HG02884 (cell line): ENCODE measurements at regions not wholly inside any gene's neighbourhood (a gene's known extent, or its start where the extent isn't known, plus 50 kb on each side); places are given as distances from the start of the nearest gene placed in this dataset.
"Not testable (repeated sequence)": the region's sequence is repeated elsewhere in the genome, so short reads cannot be mapped to it uniquely, and the experiment has no call there.

ENCODE experiments used
- ATAC-seq: cut with Tn5 transposase; IDR thresholded peaks from one replicate; pipeline ENCODE4 v1.9.1; 2021; ENCODE audit warnings: mild to moderate bottlenecking, moderate library complexity; ENCODE audit not compliant: unreplicated experiment

DNA sequence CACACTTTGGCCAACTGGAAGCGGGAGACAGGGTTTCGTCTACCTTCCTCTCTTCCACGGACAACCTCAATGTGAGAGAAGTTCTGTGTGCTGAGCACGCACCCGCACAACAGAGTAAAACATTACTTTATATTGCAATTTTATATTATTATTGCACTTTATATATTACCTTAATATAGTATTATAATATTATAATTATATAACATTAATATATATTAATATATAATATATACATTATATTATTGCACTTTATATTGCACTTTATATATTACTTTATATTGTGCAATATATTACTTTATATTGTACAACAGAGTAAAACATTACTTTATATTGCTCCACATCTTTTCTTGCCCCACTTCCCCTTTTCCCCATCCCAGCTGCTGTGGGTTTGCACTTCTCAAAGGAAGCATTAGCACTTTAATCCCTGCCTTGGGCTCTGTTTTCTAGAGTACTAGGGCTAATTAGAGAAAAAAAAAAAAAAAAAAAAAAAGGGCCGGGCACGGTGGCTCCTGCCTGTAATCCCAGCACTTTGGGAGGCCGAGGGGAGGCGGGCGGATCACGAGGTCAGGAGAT, 76.4 kb upstream of the SLC4A7 start:
- no peak for ATAC-seq

DNA sequence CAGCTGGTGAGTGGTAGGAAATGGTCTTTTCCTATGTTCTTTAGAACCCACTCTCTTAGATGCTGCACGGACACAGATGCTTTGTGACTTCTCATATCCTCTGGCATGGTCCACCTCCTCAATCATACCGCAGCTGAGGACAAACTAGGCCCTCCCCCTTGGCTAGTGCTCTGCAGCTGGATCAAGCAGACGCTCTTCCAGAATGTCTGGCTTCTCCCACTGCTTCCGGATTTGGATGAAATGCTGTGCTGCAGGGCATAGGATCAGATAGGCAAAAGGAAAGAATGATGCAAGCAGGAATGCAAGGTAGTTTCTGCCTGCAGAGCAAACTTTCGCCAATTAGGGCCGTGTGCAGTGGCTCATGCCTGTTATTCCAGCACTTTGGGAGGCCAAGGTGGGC, 75.7 kb upstream of the SLC4A7 start:
- no peak for ATAC-seq

DNA sequence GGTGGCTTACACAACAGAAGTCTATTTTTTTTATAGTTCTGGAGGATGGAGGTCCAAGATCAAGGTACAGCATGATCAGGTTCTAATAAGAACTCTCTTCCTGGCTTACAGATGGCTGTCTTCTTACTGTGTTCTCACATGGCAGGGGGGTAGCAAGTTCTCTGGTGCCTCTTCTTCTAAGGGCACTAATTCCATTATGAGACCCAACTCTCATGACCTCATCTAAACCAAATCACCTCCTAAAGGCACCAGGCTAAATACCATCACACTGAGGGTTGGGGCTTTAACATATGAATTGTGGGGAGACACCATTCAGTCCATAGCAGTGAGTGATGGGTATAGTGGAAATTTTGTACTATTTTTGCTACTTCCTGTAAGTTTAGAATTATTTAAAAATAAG, 75.2 kb upstream of the SLC4A7 start:
- ATAC-seq: no peak

DNA sequence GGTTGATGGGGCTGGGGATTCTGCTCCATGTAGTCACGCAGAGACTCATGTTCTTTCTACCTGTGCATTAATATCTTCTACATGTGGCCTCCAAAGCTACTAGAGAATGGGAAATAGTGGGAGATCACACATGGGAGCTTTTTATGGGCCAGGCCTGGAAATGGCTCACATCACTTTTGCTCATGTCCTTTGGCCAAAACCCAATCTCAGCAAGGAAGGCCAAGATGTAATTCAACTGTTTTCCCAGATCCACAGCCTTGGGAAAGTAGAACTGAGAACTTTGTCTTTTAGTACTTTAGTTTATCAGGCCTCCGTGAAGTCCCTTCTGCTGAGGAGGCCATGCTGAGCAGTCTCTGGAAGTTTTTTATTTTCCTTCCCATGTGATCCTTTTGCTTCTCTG, 73.2 kb upstream of the SLC4A7 start:
- no peak for ATAC-seq

DNA sequence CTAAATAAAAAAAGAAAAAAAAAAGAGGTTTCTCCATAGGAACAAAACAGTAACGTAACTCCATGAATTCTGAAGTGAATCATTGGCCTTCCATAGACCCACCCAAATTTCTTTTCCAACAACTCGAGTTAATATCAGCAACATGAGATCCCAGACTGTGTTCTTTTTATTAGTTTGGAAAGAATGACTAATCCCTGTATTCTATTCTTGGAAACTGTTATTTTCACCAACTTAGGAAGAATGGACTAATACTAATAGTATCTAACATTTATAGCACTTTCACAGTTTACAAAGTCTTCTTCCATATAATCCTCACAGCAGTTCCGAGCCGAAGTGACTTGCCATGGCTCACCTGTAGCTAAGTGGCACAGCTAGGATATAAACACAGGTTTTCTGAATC, 72.7 kb upstream of the SLC4A7 start:
- no peak for ATAC-seq

DNA sequence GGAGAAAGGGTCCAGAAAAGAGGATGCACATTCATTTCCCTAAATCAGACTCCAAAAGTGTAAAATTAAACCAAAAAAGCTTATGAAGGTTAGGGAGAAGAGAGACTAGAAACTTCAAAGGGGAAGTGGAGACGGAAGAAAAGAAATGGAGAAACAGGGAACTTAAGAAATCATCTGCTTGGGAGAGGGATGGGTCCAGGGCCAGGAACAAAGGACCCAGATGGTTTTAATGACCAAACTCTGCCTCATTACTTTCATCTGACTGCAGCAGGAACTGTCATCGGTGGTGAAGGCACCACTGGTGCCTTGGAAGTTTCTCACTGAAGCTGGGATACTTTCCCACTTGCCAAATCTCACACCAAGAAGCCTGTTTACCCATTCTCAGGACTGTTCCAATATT, 70.5 kb upstream of the SLC4A7 start:
- ATAC-seq: no peak

DNA sequence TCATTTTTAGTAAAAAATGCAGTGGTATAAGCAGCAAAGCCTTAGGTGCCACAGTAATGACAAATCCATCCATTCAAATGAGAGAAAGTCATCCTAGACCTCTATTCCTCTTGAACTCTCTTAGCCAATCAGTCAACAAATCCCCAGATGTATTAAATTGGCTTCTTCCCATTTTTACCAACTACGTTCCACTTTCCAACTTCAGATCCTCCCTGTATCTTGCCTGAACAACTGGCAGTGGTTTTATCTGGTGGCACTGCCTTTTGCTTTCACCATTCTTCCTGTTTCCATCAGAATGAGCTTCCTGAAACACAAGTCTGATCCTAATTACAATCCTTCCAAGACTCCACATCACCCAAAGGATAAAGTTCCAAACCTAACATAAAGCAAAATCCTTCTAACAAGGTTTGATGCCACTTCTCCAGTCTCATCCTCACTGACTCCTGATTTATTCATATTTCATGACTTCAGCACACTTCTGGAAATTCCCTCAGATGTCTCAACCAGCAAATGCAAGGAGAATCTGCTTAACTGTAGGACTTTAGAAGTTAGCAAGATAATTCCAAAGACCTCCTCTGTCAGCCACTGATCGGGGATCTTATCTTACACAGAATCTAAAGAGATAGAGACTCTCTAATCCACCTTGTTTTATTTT, 69.8 kb upstream of the SLC4A7 start:
- ATAC-seq: no peak

DNA sequence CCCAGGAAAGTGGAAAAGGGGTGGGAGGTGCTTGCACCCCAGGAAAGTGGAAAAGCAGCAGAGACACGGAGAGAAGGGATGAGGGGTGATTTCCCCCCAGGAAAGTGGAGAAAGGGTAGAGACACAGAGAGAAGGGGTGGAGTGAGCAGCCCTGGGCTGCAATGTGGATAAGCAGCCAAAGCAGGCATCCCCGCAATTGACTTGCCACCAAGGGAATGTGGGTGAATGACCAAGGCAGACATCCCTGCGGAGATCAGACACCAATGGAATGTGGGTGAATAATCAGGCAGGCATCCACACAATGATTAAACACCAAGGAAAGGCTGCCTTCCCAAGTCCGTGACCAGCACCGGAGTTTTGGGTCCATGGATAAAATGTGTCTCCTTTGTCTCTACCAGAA, 68.5 kb upstream of the SLC4A7 start:
- ATAC-seq: not testable (repeated sequence)

DNA sequence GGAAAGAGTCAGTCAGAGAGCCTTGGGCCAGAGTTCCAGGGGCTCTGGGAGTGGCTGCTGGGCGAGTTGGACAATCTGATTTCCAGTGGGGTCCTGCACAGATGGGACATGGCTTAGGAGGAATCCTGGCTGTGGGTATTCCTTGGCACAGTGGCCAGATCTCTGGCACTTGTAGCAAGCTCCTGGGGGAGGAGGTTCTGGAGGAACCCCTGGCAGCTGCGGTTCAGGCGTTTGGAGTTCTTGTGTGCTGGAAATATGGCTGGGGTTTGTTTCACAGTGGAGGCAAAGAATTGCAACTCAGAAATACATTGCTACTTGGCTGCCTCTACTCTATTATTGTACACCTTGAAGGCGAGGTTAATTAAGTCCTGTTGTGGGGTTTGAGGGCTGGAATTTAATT, 67.2 kb upstream of the SLC4A7 start:
- not testable (repeated sequence) for ATAC-seq

DNA sequence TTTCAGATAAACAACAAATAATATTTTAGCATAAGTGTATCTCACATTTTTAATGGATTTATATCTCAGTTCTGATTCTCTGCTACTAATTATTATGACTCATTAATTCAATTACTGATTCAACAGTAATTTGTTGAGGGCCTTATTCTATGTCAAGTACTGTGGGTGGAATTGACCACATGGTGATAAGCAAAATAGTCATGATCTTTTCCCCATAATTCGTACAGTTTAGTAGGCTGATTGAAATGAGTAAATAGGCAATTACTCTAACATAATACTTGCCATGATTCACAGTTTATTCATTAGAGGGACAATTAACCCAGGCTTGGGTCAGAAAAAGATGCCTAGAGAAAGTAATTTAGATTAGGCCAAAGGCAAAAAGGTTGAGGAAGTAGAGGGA, 60.9 kb upstream of the SLC4A7 start:
- ATAC-seq: no peak

DNA sequence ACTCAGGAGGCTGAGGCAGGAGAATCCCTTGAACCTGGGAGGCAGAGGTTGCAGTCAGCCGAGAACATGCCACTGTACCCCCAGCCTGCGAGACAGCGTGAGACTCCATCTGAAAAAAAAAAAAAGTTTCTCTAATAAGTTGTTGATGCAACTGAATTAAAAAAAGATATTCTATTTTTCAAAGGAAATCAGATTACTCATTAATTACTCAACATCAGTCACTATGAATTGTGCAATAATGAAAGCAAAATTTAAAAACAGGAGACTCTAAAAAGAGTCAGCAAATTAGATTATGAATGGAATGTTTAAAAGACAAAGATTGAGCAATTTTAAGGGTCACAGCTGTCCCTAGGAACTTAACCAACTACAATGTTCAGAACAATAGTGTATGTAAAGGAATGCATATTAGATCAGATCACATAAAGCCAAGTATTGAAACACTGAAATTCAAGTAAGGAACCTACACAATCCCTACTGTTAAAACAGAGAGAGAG, 60.2 kb upstream of the SLC4A7 start:
- no peak for ATAC-seq

DNA sequence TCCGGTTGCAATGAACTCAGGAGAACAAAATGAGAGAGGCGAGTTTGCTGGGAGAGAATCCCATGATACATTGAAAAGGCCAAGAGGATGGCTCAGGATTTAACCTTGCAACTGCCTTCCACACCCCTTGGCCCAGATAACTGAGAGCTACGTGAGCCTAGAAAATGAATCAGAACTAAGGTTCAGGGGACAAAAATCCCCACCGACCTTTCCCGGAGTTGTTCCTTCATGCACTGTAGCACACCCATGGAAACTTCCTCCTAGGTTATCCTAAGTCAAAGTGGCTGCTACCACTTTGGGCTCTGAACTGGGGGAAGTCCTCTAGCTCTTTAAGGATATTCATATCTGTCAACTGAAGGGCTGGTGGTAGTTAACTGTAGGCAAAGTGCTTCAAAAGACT, 58.3 kb upstream of the SLC4A7 start:
- no peak for ATAC-seq

DNA sequence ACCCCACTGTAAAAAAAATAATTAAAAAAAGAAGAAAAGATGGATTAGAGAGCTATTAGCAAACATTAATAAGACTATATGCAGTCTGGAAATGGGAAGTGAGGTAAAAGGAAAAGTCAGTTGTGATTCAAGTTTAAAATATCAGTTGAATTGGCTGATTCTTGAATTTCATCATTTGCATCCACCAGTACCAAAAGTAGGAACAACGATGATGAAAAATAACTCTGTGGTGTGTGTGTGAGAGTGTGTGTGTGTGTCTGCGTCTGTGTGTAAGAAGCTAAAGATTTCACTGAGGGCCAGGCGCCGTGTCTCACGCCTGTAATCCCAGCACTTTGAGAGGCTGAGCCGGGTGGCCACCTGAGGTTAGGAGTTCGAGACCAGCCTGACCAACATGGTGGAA, 56.0 kb upstream of the SLC4A7 start:
- ATAC-seq: no peak

DNA sequence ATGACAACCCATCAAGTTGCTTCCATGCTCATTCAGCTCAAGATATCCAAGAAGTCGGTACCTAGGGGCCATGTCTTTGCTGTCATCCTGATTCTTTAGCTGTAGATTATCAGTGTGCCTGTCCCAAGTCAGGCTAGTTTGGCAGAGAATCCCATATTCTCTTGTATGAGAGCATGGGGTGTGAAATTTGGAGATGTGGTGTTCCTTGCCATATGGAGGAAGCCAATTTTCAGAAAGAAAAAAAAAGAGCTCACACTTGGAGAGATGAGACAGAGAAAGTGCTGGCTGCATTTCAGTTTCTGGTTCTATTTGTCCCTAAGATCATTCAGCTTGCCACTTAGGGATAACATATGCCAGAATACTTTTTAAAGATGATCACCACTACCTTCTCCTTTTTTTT, 52.3 kb upstream of the SLC4A7 start:
- ATAC-seq: no peak

DNA sequence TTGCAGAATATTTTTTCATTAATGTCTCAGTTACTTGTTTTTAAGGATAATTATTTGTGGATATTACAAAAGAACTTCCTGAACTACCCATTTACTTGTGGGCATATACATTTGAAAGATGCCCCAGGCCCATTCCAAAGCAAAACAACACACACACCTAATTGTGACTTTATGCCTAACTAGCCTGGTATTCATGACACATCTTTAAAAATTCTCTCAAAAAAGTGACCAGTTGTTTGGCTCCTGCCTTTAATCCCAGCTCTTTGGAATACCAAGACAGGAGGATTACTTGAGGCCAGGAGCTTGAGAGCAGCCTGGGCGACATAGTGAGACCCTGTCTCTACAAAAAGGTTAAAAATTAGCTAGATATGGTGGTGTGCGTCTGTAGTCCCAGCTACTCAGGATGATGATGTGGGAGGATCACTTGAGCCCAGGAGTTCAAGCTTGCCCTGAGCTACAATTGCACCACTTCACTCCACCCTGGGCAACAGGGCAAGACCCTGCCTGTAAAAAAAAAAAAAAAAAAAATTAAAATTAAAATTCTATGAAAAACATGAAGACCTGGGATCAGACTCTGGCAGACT, 51.7 kb upstream of the SLC4A7 start:
- no peak for ATAC-seq

DNA sequence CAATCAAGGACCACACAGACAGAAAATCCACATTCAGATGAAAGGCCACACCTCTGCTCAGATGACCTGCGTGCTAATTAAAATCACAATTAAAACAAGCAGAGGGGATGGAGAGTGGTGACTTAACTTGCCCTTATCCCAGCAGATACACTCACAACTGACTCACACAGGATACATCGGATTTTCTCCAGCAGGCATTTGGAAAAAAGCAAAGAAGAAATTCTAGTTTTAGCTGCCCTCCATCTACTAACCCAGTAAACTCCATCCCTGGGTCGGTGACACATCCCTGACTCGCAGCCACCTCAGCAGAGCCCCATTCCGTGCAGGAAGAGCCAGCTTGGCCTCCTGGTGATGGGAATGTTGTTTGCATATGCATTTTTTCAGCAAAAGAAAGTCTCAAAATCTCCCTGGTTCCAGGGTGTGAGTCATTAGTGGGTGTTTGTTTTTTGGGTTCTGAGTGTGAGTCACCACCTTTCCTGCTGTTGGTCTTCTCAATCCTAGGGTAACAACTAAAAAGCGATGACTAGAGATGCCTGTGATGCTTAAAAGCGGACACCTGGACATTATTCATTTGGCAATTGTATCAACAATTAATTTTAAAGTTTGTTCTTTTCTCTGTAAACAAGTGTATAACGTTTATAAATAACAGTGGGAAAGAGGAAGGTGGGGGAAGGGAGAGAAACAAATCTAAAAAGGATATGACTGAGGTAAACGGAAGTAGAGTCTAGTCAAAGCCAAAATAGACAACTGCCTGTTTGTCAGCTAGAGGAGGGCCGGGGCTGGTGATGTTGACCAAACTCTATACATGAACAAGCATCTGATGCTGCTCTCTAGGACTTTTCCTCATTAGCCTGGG, 49.8 kb upstream of the SLC4A7 start:
- ATAC-seq: peak; percentile 72
